Ishikawa (cell line): ENCODE measurements at regions not wholly inside any gene's neighbourhood (a gene's known extent, or its start where the extent isn't known, plus 50 kb on each side); places are given as distances from the start of the nearest gene placed in this dataset.

Source experiments
- CEBPB ChIP-seq: IDR thresholded peaks from 2 replicates; pipeline ENCODE4 v1.6.1; 2012
- CREB1 ChIP-seq: IDR thresholded peaks from 2 replicates; pipeline ENCODE4 v1.6.1; 2012; ENCODE audit warnings: low read depth
- EGR1 ChIP-seq: IDR thresholded peaks from 2 replicates; pipeline ENCODE4 v1.6.1; 2012
- EP300 ChIP-seq: IDR thresholded peaks from 2 replicates; pipeline ENCODE4 v1.6.1; 2012; ENCODE audit warnings: borderline replicate concordance
- FOXM1 ChIP-seq: IDR thresholded peaks from 2 replicates; pipeline ENCODE4 v1.6.1; 2012; ENCODE audit warnings: low read depth, borderline replicate concordance
- MAX ChIP-seq: IDR thresholded peaks from 2 replicates; pipeline ENCODE4 v1.6.1; 2012
- NFIC ChIP-seq: IDR thresholded peaks from 2 replicates; pipeline ENCODE4 v1.6.1; 2012
- RAD21 ChIP-seq: IDR thresholded peaks from 2 replicates; pipeline ENCODE4 v1.6.1; 2012; ENCODE audit warnings: low read depth
- REST ChIP-seq: IDR thresholded peaks from 2 replicates; pipeline ENCODE4 v1.6.1; 2012; ENCODE audit warnings: low read depth, mild to moderate bottlenecking
- TAF1 ChIP-seq: IDR thresholded peaks from 2 replicates; pipeline ENCODE4 v1.6.1; 2012; ENCODE audit warnings: low read depth, mild to moderate bottlenecking
- TCF12 ChIP-seq: IDR thresholded peaks from 2 replicates; pipeline ENCODE4 v1.6.1; 2012; ENCODE audit warnings: low read depth
- TEAD4 ChIP-seq: IDR thresholded peaks from 2 replicates; pipeline ENCODE4 v1.6.1; 2012
- USF1 ChIP-seq: IDR thresholded peaks from 2 replicates; pipeline ENCODE4 v1.6.1; 2012
- YY1 ChIP-seq: IDR thresholded peaks from 2 replicates; pipeline ENCODE4 v1.6.1; 2012; ENCODE audit warnings: low read depth
- ZBTB7A ChIP-seq: IDR thresholded peaks from 2 replicates; pipeline ENCODE4 v1.6.1; 2012; ENCODE audit warnings: low read depth

GRCh38 chr2:145070703-145071102, 550.8 kb upstream of the ZEB2 start:
- TF ChIP-seq EP300 (no peak), CEBPB (no peak), MAX (no peak)

- no peak for TF ChIP-seq ZBTB7A
- no peak for TF ChIP-seq EGR1
- no peak for TF ChIP-seq CEBPB
- TF ChIP-seq RAD21, result no peak
- no peak for TF ChIP-seq REST
- no peak for TF ChIP-seq FOXM1
Measured at GRCh38 chr2:145068509-145068908, 548.6 kb upstream of the ZEB2 start.

GRCh38 chr2:145067549-145068030, 547.7 kb upstream of the ZEB2 start:
- TF ChIP-seq YY1 (no peak), ZBTB7A (no peak), FOXM1 (no peak), TCF12 (no peak), EGR1 (no peak), USF1 (no peak), CREB1 (no peak), TEAD4 (no peak)

GRCh38 chr2:145066856-145067548, 547.1 kb upstream of the ZEB2 start:
- TF ChIP-seq NFIC (no peak), MAX (no peak), EP300 (no peak), CREB1 (no peak), ZBTB7A (no peak), FOXM1 (no peak), EGR1 (no peak), CEBPB (no peak)

- TF ChIP-seq CEBPB (no peak), MAX (no peak), YY1 (no peak), TAF1 (no peak), EP300 (no peak), ZBTB7A (no peak), RAD21 (no peak), EGR1 (no peak), CREB1 (no peak), TEAD4 (no peak), FOXM1 (no peak), TCF12 (no peak)
Measured at GRCh38 chr2:145066151-145066661, 546.3 kb upstream of the ZEB2 start.

GRCh38 chr2:145065342-145065741, 545.4 kb upstream of the ZEB2 start:
- TF ChIP-seq CREB1 (no peak), EP300 (no peak), TCF12 (no peak), TAF1 (no peak), REST (no peak), EGR1 (no peak), TEAD4 (no peak), ZBTB7A (no peak), YY1 (no peak), RAD21 (no peak), MAX (no peak)
